ENCODE measurements at regions not wholly inside any gene's neighbourhood (a gene's known extent, or its start where the extent isn't known, plus 50 kb on each side); places are given as distances from the start of the nearest gene placed in this dataset.

GRCh38 chr4:148800940-148801339 lies 358.7 kb upstream of the NR3C2 start:
- intact Hi-C loops (cut with DNase I; ENCODE audit: low total_unique reads): no loop called here
- in situ Hi-C loops (cut with MboI; ENCODE audit: low sequenced_read_pairs in 4 of 4): no loop called here
- no peaks in the 10 kb centered on the region for H3K27me3 ChIP-seq
- DNase-seq: peak in 1 of 2 donors; percentile 24
- peaks cover 0 to 14% of the 10 kb centered on the region in 2 donors for H3K4me1 ChIP-seq
- no peaks in the 10 kb centered on the region for H3K9me3 ChIP-seq
- TF ChIP-seq, protein P1, sequence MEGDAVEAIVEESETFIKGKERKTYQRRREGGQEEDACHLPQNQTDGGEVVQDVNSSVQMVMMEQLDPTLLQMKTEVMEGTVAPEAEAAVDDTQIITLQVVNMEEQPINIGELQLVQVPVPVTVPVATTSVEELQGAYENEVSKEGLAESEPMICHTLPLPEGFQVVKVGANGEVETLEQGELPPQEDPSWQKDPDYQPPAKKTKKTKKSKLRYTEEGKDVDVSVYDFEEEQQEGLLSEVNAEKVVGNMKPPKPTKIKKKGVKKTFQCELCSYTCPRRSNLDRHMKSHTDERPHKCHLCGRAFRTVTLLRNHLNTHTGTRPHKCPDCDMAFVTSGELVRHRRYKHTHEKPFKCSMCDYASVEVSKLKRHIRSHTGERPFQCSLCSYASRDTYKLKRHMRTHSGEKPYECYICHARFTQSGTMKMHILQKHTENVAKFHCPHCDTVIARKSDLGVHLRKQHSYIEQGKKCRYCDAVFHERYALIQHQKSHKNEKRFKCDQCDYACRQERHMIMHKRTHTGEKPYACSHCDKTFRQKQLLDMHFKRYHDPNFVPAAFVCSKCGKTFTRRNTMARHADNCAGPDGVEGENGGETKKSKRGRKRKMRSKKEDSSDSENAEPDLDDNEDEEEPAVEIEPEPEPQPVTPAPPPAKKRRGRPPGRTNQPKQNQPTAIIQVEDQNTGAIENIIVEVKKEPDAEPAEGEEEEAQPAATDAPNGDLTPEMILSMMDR (IDR thresholded peaks at IDR 0.05 in 4 of 5, conservative IDR thresholded peaks at IDR 0.05 in 1 of 5): no peak
- no peak for TF ChIP-seq POLR2A (IDR thresholded peaks at IDR 0.05)
- ATAC-seq: peak; percentile 54 to 62
- no peak overlapping the region for H3K4me3 ChIP-seq
- H3K36me3 ChIP-seq: no peaks in the 10 kb centered on the region
- no peak overlapping the region for H3K27ac ChIP-seq

GRCh38 chr4:148800336-148800885 lies 358.2 kb upstream of the NR3C2 start:
- Histone ChIP-seq H3K9me3 (no peaks in the 10 kb centered on the region), H3K27me3 (no peaks in the 10 kb centered on the region), H3K36me3 (no peaks in the 10 kb centered on the region), H3K4me1 (peaks cover 0 to 14% of the 10 kb centered on the region in 2 donors), H3K27ac (no peak overlapping the region), H3K4me3 (no peak overlapping the region)
- TF ChIP-seq, protein P1 (IDR thresholded peaks at IDR 0.05 in 4 of 5, conservative IDR thresholded peaks at IDR 0.05 in 1 of 5): no peak
- no peak for TF ChIP-seq POLR2A (IDR thresholded peaks at IDR 0.05)
- DNase-seq (no peak), ATAC-seq (no peak)
- in situ Hi-C loops (cut with MboI; ENCODE audit: low sequenced_read_pairs in 4 of 4) (no loop called here), intact Hi-C loops (cut with DNase I; ENCODE audit: low total_unique reads) (no loop called here)

DNA sequence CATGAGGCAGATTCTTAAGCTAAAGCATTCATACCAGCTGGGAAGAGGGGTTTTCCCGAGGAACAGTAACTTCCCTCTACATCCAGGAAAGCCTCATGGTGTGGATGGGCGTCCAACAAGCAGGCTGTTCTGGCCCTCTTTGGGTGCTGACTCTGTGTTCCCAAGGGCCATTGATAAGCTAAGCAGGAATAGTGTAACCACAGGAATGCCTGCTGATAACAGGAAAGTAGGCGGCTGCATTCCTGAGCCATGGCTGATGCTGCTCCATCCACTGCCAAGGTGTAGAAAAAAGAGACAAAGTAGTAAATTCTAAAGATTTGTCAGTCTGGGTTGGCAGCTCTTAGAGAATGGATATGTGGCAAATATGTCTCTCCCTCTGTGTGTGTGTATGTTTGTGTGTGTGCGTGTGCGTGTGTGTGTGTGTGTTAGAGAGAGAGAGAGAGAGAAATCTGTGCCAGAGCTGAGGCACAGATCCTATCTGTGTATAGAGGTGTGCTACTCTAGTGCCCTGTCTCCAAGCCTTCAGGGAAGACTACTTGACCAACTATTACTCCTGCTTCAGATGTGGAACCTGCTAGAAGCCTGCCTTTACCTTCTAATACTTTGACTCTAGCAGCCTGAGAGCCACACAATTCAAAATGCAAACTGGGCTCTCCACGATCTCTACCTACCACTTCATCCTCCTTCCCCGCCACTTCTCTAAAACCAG lies 353.1 kb upstream of the NR3C2 start:
- in situ Hi-C loops (cut with MboI; ENCODE audit: low sequenced_read_pairs in 4 of 4) (no loop called here), intact Hi-C loops (cut with DNase I; ENCODE audit: low total_unique reads) (no loop called here)
- no peak overlapping the region for H3K4me3 ChIP-seq
- H3K27me3 ChIP-seq: no peaks in the 10 kb centered on the region
- H3K36me3 ChIP-seq: no peaks in the 10 kb centered on the region
- DNase-seq (no peak), ATAC-seq (no peak)
- H3K27ac ChIP-seq: no peak overlapping the region
- H3K4me1 ChIP-seq: peaks cover 0 to 6% of the 10 kb centered on the region in 2 donors
- no peaks in the 10 kb centered on the region for H3K9me3 ChIP-seq
- TF ChIP-seq, protein P1 (IDR thresholded peaks at IDR 0.05 in 4 of 5, conservative IDR thresholded peaks at IDR 0.05 in 1 of 5): no peak
- TF ChIP-seq POLR2A (IDR thresholded peaks at IDR 0.05): no peak

DNA sequence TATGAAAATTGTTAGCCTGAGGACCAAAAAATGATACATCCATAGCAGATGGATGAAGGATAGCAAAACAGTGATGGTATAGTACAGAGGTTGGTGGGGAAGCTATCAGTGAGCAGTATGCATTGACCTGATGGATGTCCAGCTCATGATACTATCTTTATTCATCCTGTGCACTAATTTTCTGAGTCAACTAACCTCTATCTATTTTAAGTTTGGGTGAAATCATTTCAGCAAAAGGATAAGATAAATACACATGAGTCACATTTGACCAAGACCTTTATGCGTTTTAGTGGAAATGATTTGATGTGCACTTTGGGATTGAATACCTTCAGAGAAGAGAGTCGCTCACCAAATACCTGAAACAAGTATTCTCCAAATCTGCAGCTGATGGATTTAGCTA lies 351.0 kb upstream of the NR3C2 start:
- no peak for TF ChIP-seq POLR2A (IDR thresholded peaks at IDR 0.05)
- TF ChIP-seq, protein P1 (IDR thresholded peaks at IDR 0.05 in 4 of 5, conservative IDR thresholded peaks at IDR 0.05 in 1 of 5): no peak

More for the DNA sequence above, 351.0 kb upstream of the NR3C2 start:
- Histone ChIP-seq H3K27me3 (no peaks in the 10 kb centered on the region), H3K36me3 (no peaks in the 10 kb centered on the region), H3K27ac (no peak overlapping the region), H3K9me3 (no peaks in the 10 kb centered on the region), H3K4me1 (peaks cover 1 to 3% of the 10 kb centered on the region in 2 donors), H3K4me3 (no peak overlapping the region)
- intact Hi-C loops (cut with DNase I; ENCODE audit: low total_unique reads): no loop called here
- DNase-seq: no peak
- no peak for ATAC-seq
- in situ Hi-C loops (cut with MboI; ENCODE audit: low sequenced_read_pairs in 4 of 4): no loop called here

Data from gastrocnemius medialis (tissue), 4 donors.